Psoas muscle (tissue), 7 donors: ENCODE measurements at regions not wholly inside any gene's neighbourhood (a gene's known extent, or its start where the extent isn't known, plus 50 kb on each side); places are given as distances from the start of the nearest gene placed in this dataset.
"Not testable (repeated sequence)": the region's sequence is repeated elsewhere in the genome, so short reads cannot be mapped to it uniquely, and the experiment has no call there.

Experiments used
- ATAC-seq, 4 donors: fragments of 200-7000 bp; cut with Tn5 transposase; one replicate each; pipeline ENCODE4 v1.9.1; 2020; ENCODE audit warnings: moderate library complexity in 3 of 4, mild to moderate bottlenecking in 2 of 4
- DNase-seq, 2 donors: peaks; one replicate each; pipeline ENCODE4 v3.0.0-alpha.2; 2020
- H3K27ac ChIP-seq: fragments of 200-600 bp; one replicate; pipeline ENCODE4 v1.8.0; 2022
- H3K27me3 ChIP-seq, 3 donors: fragments of 200-600 bp in 1 of 3; one replicate each; pipeline versions ENCODE4 v1.6.1 to v1.8.0; 2013 to 2022; ENCODE audit warnings: low read length in 2 of 3, mild to moderate bottlenecking in 2 of 3, moderate library complexity in 1 of 3; ENCODE audit not compliant: insufficient read depth in 3 of 3
- H3K36me3 ChIP-seq, 2 donors: fragments of 200-600 bp in 1 of 2; one replicate each; pipeline versions ENCODE4 v1.6.1 to v1.8.0; 2013 to 2022; ENCODE audit warnings: low read depth in 1 of 2, mild to moderate bottlenecking in 1 of 2, moderate library complexity in 1 of 2; ENCODE audit not compliant: insufficient read depth in 1 of 2
- H3K4me1 ChIP-seq: fragments of 200-600 bp; one replicate; pipeline ENCODE4 v1.8.0; 2022
- H3K4me3 ChIP-seq: fragments of 200-600 bp; one replicate; pipeline ENCODE4 v1.8.0; 2022; ENCODE audit warnings: mild to moderate bottlenecking
- H3K9me3 ChIP-seq: fragments of 200-600 bp; one replicate; pipeline ENCODE4 v1.8.0; 2022
- CTCF ChIP-seq: fragments of 200-600 bp; IDR thresholded peaks from one replicate; pipeline ENCODE4 v1.8.0; 2022; ENCODE audit warnings: antibody characterized with exemption
- WGBS, 3 donors: extraction: QIAGEN DNeasy Blood & Tissue Kit; methylation state at CpG; one replicate each; pipeline versions ENCODE4 v1.1.6 to v1.1.7; 2013; 5-methylcytosine and 5-hydroxymethylcytosine counted together
- intact Hi-C, 2 donors: fragments of 100-400 bp; cut with DNase I; formaldehyde crosslinking; loops; one replicate each; pipeline versions ENCODE4 v1.11.0 to v1.14.2; 2022
- donor health status: healthy with polysubstance abuse.
- donor health status: DM: no; HTN: no; CAD: no; lungs with moderate emphysema.
- donor health status: Bipolar disorder and iron deficiency.
- donor health status: healthy.
- donor health status: DM: yes; HTN: yes; CAD: no.
- donor health status: DM: no; HTN: no; CAD: no.
- donor health status: DM: yes; HTN: yes; CAD: no.

DNA sequence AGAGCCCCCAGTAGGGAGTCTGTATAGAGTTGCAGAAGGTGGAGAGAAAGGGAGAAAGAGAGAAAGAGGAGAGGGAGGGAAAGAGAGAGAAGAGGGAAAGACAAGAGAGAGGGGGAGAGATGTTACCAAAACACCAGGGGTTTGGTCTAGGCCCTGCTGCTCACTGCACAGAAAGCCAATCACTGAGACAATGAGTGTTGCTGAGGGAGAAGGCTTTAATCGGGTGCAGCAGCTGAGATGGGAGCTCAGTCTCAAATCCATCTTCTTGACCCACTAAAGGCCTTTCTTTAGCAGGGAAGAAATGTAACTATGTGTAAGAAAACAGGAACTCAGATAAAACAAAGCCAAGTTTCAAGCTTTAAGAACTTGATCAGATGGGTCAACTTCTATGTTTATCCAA lies 198.2 kb upstream of the FOXK1 start:
- peaks cover 0 to 3% (median 0%) of the 10 kb centered on the region in 3 donors for H3K27me3 ChIP-seq
- intact Hi-C loops = no loop called here
- no peak for TF ChIP-seq CTCF
- H3K36me3 ChIP-seq = no peaks in the 10 kb centered on the region
- ATAC-seq = no peak
- H3K9me3 ChIP-seq = no peaks in the 10 kb centered on the region
- DNase-seq = no peak
- WGBS, 3 donors = 93 to 97% (median 96%) methylated on average over 1 of the region's 1 CpG
- H3K4me3 ChIP-seq = no peak overlapping the region
- no peaks in the 10 kb centered on the region for H3K4me1 ChIP-seq
- H3K27ac ChIP-seq = no peak overlapping the region

DNA sequence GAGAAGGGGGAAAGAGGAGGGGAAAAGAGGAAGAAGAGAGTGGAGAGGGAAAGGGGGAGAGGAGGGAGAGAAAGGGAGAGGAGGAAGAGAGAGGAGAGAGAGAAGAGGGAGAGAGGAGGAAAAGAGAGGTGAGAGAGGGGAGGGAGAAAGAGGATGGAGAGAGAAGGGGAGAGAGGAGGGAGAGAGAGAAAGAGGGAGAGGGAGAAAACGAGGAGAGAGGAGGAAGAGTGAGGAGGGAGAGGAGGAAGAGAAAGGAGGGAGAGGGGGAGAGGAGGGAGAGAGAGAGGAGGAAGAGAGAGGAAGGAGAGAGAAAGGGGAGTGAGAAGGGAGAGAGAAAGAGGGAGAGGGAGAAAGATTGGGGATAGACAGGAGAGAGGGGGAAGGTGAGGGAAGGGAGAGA lies 197.6 kb upstream of the FOXK1 start:
- H3K9me3 ChIP-seq = no peaks in the 10 kb centered on the region
- 17 to 22% (median 21%) methylated on average over 1 of the region's 1 CpG for WGBS, 3 donors

DNA sequence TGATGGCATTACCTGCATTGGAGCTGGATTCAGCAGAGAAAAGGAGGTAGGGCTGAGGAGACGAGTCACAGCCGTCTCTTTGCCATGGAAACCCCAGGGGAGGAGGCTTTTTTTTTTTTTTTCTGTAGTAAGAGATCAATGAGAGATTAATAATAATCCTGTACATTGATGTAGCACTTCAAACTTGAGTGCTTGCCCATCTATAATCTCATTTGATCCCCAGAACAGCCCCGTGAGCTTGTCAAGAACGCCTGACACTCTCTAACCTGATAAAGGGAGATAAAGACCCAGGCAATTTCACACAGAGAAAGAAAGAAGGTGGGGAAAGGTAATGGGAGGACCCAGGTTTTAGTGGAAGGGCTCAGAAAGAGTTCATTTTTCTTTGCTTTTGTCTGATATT lies 195.2 kb upstream of the FOXK1 start:
- no peak for TF ChIP-seq CTCF
- intact Hi-C loops = no loop called here
- Histone ChIP-seq H3K4me3 (no peak overlapping the region), H3K27me3 (peaks cover 0 to 6% (median 0%) of the 10 kb centered on the region in 3 donors), H3K4me1 (no peaks in the 10 kb centered on the region), H3K27ac (no peak overlapping the region), H3K9me3 (no peaks in the 10 kb centered on the region), H3K36me3 (no peaks in the 10 kb centered on the region)
- DNase-seq (no peak), ATAC-seq (no peak)
- WGBS, 3 donors = 14 to 28% (median 20%) methylated on average over 4 of the region's 4 CpGs

More for the DNA sequence above, 197.6 kb upstream of the FOXK1 start:
- H3K27ac ChIP-seq = no peak overlapping the region
- peaks cover 0 to 3% (median 0%) of the 10 kb centered on the region in 3 donors for H3K27me3 ChIP-seq
- H3K4me3 ChIP-seq = no peak overlapping the region
- H3K36me3 ChIP-seq = no peaks in the 10 kb centered on the region
- ATAC-seq (no peak), DNase-seq (no peak)
- TF ChIP-seq CTCF = no peak
- intact Hi-C loops = no loop called here
- no peaks in the 10 kb centered on the region for H3K4me1 ChIP-seq

DNA sequence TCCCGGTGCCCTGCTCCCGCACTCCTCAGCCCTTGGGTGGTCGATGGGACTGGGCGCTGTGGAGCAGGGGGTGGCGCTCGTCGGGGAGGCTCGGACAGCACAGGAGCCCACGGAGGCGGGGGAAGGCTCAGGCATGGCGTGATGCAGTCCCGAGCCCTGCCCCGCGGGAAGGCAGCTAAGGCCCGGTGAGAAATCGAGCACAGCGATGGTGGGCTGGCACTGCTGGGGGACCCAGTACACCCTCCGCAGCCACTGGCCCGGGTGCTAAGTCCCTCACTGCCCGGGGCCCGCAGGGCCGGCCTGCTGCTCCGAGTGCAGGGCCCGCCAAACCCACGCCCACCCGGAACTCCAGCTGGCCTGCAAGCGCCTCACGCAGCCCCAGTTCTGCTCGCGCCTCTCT lies 185.2 kb upstream of the FOXK1 start:
- intact Hi-C loops, DNase-seq, H3K9me3 ChIP-seq, H3K27ac ChIP-seq, ATAC-seq, H3K4me1 ChIP-seq, H3K4me3 ChIP-seq, H3K36me3 ChIP-seq, H3K27me3 ChIP-seq: not testable (repeated sequence)
- 87 to 93% (median 93%) methylated on average over 16 to 30 of the region's 30 CpGs for WGBS, 3 donors

DNA sequence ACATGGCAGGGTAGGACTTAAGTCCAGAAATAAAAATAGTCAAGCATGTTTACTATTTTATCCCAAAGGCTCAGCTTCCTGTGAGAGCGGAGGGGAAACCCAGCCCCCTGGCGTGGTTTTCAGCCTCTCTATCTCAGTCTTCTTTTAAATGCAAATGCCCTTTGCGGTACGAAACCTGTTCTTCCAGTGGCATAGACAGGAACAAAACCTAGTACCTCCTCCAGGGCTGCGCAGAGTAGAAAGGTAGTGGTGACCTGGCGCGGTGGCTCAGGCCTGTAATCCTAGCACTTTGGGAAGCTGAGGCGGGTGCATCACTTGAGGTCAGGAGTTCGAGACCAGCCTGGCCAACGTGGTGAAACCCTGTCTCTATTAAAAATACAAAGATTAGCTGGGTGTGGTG lies 181.3 kb upstream of the FOXK1 start:
- no peaks in the 10 kb centered on the region for H3K9me3 ChIP-seq
- intact Hi-C loops = no loop called here
- ATAC-seq (no peak), DNase-seq (no peak)
- WGBS, 3 donors = 79 to 87% (median 86%) methylated on average over 10 of the region's 10 CpGs
- no peak overlapping the region for H3K27ac ChIP-seq
- no peaks in the 10 kb centered on the region for H3K27me3 ChIP-seq
- H3K4me3 ChIP-seq = no peak overlapping the region
- no peaks in the 10 kb centered on the region for H3K36me3 ChIP-seq
- no peaks in the 10 kb centered on the region for H3K4me1 ChIP-seq
- no peak for TF ChIP-seq CTCF

DNA sequence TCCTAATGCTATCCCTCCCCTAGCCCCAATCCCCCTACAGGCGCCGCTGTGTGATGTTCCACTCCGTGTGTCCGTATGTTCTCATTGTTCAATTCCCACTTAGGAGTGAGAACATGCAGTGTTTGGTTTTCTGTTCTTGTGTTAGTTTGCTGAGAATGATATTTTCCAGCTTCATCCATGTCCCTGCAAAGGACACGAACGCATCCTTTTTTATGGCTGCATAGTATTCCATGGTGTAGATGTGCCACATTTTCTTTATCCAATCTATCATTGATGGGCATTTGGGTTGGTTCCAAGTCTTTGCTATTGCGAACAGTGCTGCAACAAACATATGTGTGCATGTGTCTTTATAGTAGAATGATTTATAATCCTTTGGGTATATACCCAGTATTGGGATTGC lies 174.2 kb upstream of the FOXK1 start:
- ATAC-seq, H3K4me1 ChIP-seq, DNase-seq, H3K9me3 ChIP-seq, H3K4me3 ChIP-seq, H3K36me3 ChIP-seq, intact Hi-C loops, H3K27ac ChIP-seq, H3K27me3 ChIP-seq: not testable (repeated sequence)
- 81 to 95% (median 82%) methylated on average over 7 of the region's 7 CpGs for WGBS, 3 donors
